ENCODE measurements at regions not wholly inside any gene's neighbourhood (a gene's known extent, or its start where the extent isn't known, plus 50 kb on each side); places are given as distances from the start of the nearest gene placed in this dataset.

- H2AFZ ChIP-seq (ENCODE audit: low read depth, low read length), result no peak overlapping the region
- H3K9me2 ChIP-seq (ENCODE audit: insufficient read depth, low read length), result no peaks in the 10 kb centered on the region
- no peaks in the 10 kb centered on the region for H3K36me3 ChIP-seq (ENCODE audit: insufficient read depth, low read length)
- no peak overlapping the region for H3K9ac ChIP-seq (ENCODE audit: low read length)
- no peaks in the 10 kb centered on the region for H3K79me2 ChIP-seq (replicated peaks; ENCODE audit: insufficient read depth, low read length)
- H3K4me2 ChIP-seq (ENCODE audit: low read length), result no peak overlapping the region
- H3K27ac ChIP-seq (ENCODE audit: low read length), result no peak overlapping the region
- TF ChIP-seq SMC3 (conservative IDR thresholded peaks at IDR 0.05; ENCODE audit: poor library complexity) (no peak), POLR2AphosphoS5 (IDR thresholded peaks at IDR 0.05) (no peak)
- H3K4me3 ChIP-seq (ENCODE audit: low read length), result no peak overlapping the region
- H3K9me3 ChIP-seq (ENCODE audit: low read length), result no peaks in the 10 kb centered on the region
- no peaks in the 10 kb centered on the region for H3K27me3 ChIP-seq (ENCODE audit: insufficient read depth, low read depth, low read length)
- no peaks in the 10 kb centered on the region for H4K20me1 ChIP-seq (ENCODE audit: insufficient read depth)
- H3F3A ChIP-seq (ENCODE audit: insufficient read depth, low read length, poor library complexity, severe bottlenecking), result no peaks in the 10 kb centered on the region
Observed at GRCh38 chr5:84816160-84816559, 431.5 kb upstream of the EDIL3 start.

DNA sequence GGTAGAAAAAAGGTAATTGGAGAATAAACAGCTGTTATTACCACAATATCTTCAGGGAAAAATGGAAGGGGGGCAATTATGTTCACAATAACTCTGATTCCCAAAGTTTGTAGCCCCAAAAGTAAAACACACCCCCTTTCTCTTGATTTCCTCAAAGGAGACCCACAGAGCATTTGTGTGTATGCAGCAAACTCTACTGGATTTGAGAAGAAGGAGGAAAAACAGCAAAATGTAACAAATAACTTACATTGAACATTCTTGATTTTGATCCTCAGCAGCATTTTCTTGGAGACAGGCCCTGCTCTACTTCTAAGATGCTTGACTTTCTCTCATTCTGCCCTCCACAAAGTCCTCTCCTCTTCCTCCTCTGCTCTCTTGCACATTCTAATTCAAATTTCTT lies 420.8 kb upstream of the EDIL3 start:
- Histone ChIP-seq H3K79me2 (replicated peaks; ENCODE audit: insufficient read depth, low read length) (no peaks in the 10 kb centered on the region), H3K9ac (ENCODE audit: low read length) (no peak overlapping the region), H4K20me1 (ENCODE audit: insufficient read depth) (no peaks in the 10 kb centered on the region), H3K36me3 (ENCODE audit: insufficient read depth, low read length) (no peaks in the 10 kb centered on the region), H3K9me3 (ENCODE audit: low read length) (no peaks in the 10 kb centered on the region), H3K27ac (ENCODE audit: low read length) (no peak overlapping the region), H3K4me3 (ENCODE audit: low read length) (no peak overlapping the region), H2AFZ (ENCODE audit: low read depth, low read length) (no peak overlapping the region), H3K4me2 (ENCODE audit: low read length) (no peak overlapping the region), H3K27me3 (ENCODE audit: insufficient read depth, low read depth, low read length) (no peaks in the 10 kb centered on the region), H3F3A (ENCODE audit: insufficient read depth, low read length, poor library complexity, severe bottlenecking) (no peaks in the 10 kb centered on the region), H3K9me2 (ENCODE audit: insufficient read depth, low read length) (no peaks in the 10 kb centered on the region)
- TF ChIP-seq TAF1 (IDR thresholded peaks at IDR 0.05; ENCODE audit: low read depth) (no peak), SMC3 (conservative IDR thresholded peaks at IDR 0.05; ENCODE audit: poor library complexity) (no peak), RAD21 (conservative IDR thresholded peaks at IDR 0.05) (no peak), MXI1 (conservative IDR thresholded peaks at IDR 0.05; ENCODE audit: poor library complexity, severe bottlenecking) (no peak), POLR2AphosphoS5 (IDR thresholded peaks at IDR 0.05) (no peak), EZH2 (IDR thresholded peaks at IDR 0.05; ENCODE audit: borderline replicate concordance, insufficient read depth, low read length, poor library complexity, severe bottlenecking) (no peak), CTCF (IDR thresholded peaks at IDR 0.05; ENCODE audit: poor library complexity, severe bottlenecking) (no peak), EP300 (conservative IDR thresholded peaks at IDR 0.05; ENCODE audit: poor library complexity, severe bottlenecking) (no peak)
- TF ChIP-seq, protein P1, sequence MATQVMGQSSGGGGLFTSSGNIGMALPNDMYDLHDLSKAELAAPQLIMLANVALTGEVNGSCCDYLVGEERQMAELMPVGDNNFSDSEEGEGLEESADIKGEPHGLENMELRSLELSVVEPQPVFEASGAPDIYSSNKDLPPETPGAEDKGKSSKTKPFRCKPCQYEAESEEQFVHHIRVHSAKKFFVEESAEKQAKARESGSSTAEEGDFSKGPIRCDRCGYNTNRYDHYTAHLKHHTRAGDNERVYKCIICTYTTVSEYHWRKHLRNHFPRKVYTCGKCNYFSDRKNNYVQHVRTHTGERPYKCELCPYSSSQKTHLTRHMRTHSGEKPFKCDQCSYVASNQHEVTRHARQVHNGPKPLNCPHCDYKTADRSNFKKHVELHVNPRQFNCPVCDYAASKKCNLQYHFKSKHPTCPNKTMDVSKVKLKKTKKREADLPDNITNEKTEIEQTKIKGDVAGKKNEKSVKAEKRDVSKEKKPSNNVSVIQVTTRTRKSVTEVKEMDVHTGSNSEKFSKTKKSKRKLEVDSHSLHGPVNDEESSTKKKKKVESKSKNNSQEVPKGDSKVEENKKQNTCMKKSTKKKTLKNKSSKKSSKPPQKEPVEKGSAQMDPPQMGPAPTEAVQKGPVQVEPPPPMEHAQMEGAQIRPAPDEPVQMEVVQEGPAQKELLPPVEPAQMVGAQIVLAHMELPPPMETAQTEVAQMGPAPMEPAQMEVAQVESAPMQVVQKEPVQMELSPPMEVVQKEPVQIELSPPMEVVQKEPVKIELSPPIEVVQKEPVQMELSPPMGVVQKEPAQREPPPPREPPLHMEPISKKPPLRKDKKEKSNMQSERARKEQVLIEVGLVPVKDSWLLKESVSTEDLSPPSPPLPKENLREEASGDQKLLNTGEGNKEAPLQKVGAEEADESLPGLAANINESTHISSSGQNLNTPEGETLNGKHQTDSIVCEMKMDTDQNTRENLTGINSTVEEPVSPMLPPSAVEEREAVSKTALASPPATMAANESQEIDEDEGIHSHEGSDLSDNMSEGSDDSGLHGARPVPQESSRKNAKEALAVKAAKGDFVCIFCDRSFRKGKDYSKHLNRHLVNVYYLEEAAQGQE (IDR thresholded peaks at IDR 0.05; ENCODE audit: borderline replicate concordance), result no peak

GRCh38 chr5:84796399-84796798 lies 411.7 kb upstream of the EDIL3 start:
- Histone ChIP-seq H3F3A (ENCODE audit: insufficient read depth, low read length, poor library complexity, severe bottlenecking) (no peaks in the 10 kb centered on the region), H2AFZ (ENCODE audit: low read depth, low read length) (no peak overlapping the region), H3K27me3 (ENCODE audit: insufficient read depth, low read depth, low read length) (no peaks in the 10 kb centered on the region), H3K4me3 (ENCODE audit: low read length) (no peak overlapping the region), H3K79me2 (replicated peaks; ENCODE audit: insufficient read depth, low read length) (no peaks in the 10 kb centered on the region), H3K9ac (ENCODE audit: low read length) (no peak overlapping the region), H3K4me2 (ENCODE audit: low read length) (no peak overlapping the region), H4K20me1 (ENCODE audit: insufficient read depth) (no peaks in the 10 kb centered on the region), H3K36me3 (ENCODE audit: insufficient read depth, low read length) (no peaks in the 10 kb centered on the region), H3K27ac (ENCODE audit: low read length) (no peak overlapping the region), H3K9me2 (ENCODE audit: insufficient read depth, low read length) (no peaks in the 10 kb centered on the region), H3K9me3 (ENCODE audit: low read length) (no peaks in the 10 kb centered on the region)
- TF ChIP-seq MXI1 (conservative IDR thresholded peaks at IDR 0.05; ENCODE audit: poor library complexity, severe bottlenecking) (no peak), POLR2AphosphoS5 (IDR thresholded peaks at IDR 0.05) (no peak), TAF1 (IDR thresholded peaks at IDR 0.05; ENCODE audit: low read depth) (no peak), EZH2 (IDR thresholded peaks at IDR 0.05; ENCODE audit: borderline replicate concordance, insufficient read depth, low read length, poor library complexity, severe bottlenecking) (no peak), RAD21 (conservative IDR thresholded peaks at IDR 0.05) (no peak), EP300 (conservative IDR thresholded peaks at IDR 0.05; ENCODE audit: poor library complexity, severe bottlenecking) (no peak), SMC3 (conservative IDR thresholded peaks at IDR 0.05; ENCODE audit: poor library complexity) (no peak), CTCF (IDR thresholded peaks at IDR 0.05; ENCODE audit: poor library complexity, severe bottlenecking) (no peak)
- TF ChIP-seq, protein P1 (IDR thresholded peaks at IDR 0.05; ENCODE audit: borderline replicate concordance), result no peak

Data from neural cell (in vitro differentiated cells).